Pancreas (tissue), 10 donors: ENCODE measurements at regions not wholly inside any gene's neighbourhood (a gene's known extent, or its start where the extent isn't known, plus 50 kb on each side); places are given as distances from the start of the nearest gene placed in this dataset.

Source experiments
- ATAC-seq, 4 donors: fragments of 200-7000 bp; cut with Tn5 transposase; one replicate each; pipeline versions ENCODE4 v1.8.0 to v1.9.1; 2020; ENCODE audit warnings: mild to moderate bottlenecking in 4 of 4, moderate library complexity in 4 of 4
- DNase-seq, 6 donors: peaks; one replicate each; pipeline ENCODE4 v3.0.0-alpha.2; 2020
- FAIRE-seq: peaks from 2 replicates; lab custom pipeline; 2012; peaks lifted over from hg19 to GRCh38; lab: Jason Lieb, UNC
- H3K27ac ChIP-seq, 4 donors: fragments of 200-600 bp; sonication (generic); 1 replicate in 3 of 4; 2 replicates in 1 of 4; pipeline versions ENCODE4 v1.5.0 to v1.8.0; 2020
- H3K27me3 ChIP-seq, 4 donors: fragments of 200-600 bp; one replicate each; pipeline ENCODE4 v1.8.0; 2021
- H3K36me3 ChIP-seq, 3 donors: fragments of 200-600 bp; sonication (generic) in 1 of 3; one replicate each; pipeline versions ENCODE4 v1.5.0 to v1.8.0; 2020 to 2021
- H3K4me1 ChIP-seq, 3 donors: fragments of 200-600 bp; one replicate each; pipeline ENCODE4 v1.8.0; 2021
- H3K4me3 ChIP-seq, 4 donors: fragments of 200-600 bp; sonication (generic) in 2 of 4; one replicate each; pipeline versions ENCODE4 v1.5.0 to v1.8.0; 2020 to 2021
- H3K9me3 ChIP-seq, 4 donors: fragments of 200-600 bp; one replicate each; pipeline ENCODE4 v1.8.0; 2021
- WGBS, 2 donors: extraction: QIAGEN DNeasy Blood & Tissue Kit; methylation state at CpG; one replicate each; pipeline ENCODE4 v1.1.7; 2013; 5-methylcytosine and 5-hydroxymethylcytosine counted together
- intact Hi-C, 3 donors: fragments of 100-400 bp; cut with DNase I; formaldehyde crosslinking; loops; one replicate each; pipeline versions ENCODE4 v1.11.1 to v1.14.2; 2022
- TF ChIP-seq, protein P1 (sequence below), 4 donors: fragments of 200-600 bp; sonication (generic) in 3 of 4; IDR thresholded peaks; one replicate each; pipeline versions ENCODE4 v1.5.0 to v1.8.0; 2021; ENCODE audit warnings: antibody characterized with exemption in 4 of 4
- donor health status: healthy with polysubstance abuse.
- donor health status: DM: no; HTN: no; CAD: no; lungs with moderate emphysema.
- donor health status: DM: no; HTN: no; CAD: no.
- donor health status: control.
- donor health status: control.
- donor health status: Bipolar disorder and iron deficiency.
- donor health status: DM: yes; HTN: yes; CAD: no.
- donor health status: DM: no; HTN: no; CAD: no.
- donor health status: DM: no; HTN: no; CAD: no.
- donor health status: DM: yes; HTN: yes; CAD: no.

DNA sequence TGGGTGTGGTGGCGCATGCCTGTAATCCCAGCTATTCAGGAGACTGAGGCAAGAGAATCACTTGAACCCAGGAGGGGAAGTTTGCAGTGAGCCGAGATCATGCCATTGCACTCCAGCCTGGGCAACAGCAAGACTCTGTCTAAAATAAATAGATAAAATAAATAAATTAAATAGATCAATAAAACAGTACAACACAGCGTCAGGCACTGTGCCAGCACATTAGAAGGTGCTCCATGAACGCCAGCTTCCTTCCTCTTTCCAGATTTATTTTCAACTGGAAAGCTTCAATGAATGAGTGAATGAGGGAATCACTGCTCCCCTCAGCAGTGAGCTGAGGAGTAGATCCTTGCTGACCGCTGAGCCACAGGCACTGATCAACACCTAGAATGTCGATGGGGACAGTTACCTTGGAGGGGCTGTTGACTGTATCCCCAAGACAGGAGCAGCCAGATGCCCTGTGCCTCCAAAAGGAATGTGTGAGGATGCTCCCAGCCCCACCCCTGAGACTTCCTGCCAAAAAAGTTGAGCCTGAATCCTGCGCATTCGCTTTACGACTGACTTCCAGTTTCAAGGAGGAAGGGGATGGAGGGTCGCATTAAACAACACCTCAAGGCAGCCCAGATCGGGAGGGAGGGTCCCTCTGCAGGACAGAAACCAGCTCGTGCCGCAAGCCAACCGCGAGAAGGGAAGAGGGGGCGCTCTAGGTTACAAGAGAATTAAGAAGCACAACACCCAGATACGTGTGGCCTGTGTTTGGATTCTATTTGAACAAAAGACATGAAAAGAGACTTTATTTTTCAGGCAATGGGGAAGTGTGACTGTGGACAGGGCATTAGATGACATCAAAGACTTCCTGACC lies 54.0 kb upstream of the CNOT6 start:
- WGBS, 2 donors: 33 to 37% methylated on average over 17 of the region's 17 CpGs
- DNase-seq: peak in 1 of 6 donors; percentile 11
- H3K36me3 ChIP-seq: no peaks in the 10 kb centered on the region
- no peak for FAIRE-seq
- H3K27ac ChIP-seq: no peak overlapping the region
- no peaks in the 10 kb centered on the region for H3K4me1 ChIP-seq
- peak in 1 of 4 donors; percentile 22 for ATAC-seq
- intact Hi-C loops: no loop called here
- no peaks in the 10 kb centered on the region for H3K27me3 ChIP-seq
- no peak overlapping the region for H3K4me3 ChIP-seq
- TF ChIP-seq, protein P1, sequence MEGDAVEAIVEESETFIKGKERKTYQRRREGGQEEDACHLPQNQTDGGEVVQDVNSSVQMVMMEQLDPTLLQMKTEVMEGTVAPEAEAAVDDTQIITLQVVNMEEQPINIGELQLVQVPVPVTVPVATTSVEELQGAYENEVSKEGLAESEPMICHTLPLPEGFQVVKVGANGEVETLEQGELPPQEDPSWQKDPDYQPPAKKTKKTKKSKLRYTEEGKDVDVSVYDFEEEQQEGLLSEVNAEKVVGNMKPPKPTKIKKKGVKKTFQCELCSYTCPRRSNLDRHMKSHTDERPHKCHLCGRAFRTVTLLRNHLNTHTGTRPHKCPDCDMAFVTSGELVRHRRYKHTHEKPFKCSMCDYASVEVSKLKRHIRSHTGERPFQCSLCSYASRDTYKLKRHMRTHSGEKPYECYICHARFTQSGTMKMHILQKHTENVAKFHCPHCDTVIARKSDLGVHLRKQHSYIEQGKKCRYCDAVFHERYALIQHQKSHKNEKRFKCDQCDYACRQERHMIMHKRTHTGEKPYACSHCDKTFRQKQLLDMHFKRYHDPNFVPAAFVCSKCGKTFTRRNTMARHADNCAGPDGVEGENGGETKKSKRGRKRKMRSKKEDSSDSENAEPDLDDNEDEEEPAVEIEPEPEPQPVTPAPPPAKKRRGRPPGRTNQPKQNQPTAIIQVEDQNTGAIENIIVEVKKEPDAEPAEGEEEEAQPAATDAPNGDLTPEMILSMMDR (IDR thresholded peaks at IDR 0.05): no peak
- peaks cover 0 to 6% (median 0%) of the 10 kb centered on the region in 4 donors for H3K9me3 ChIP-seq

DNA sequence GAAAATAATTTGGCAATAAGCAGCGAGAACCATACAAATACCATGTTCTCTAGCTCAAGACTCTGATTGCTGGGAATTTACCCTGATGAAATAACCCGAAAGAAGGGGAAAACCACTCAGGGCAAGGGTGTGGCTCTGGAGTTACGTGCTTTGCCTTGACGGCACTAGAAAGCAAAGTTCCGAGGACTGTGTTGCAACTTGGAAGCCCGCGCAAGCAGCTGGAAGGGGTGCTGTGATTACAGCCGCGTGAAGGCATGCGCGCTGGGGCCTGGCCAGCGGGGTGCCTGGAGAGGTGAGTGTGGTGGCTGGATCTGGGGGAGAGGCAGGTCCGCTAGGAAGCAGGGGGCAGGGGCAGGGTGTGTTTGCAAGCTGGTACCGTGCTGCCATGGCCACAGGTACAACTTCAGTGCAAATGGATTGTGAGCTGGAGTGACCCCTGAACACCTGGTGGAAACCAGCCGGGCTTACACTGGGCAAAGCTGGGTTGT lies 52.6 kb upstream of the CNOT6 start:
- H3K36me3 ChIP-seq: no peaks in the 10 kb centered on the region
- H3K4me3 ChIP-seq: no peak overlapping the region
- H3K4me1 ChIP-seq: no peaks in the 10 kb centered on the region
- H3K27ac ChIP-seq: no peak overlapping the region
- TF ChIP-seq, protein P1 (IDR thresholded peaks at IDR 0.05): no peak
- intact Hi-C loops: no loop called here
- 42 to 49% methylated on average over 15 of the region's 15 CpGs for WGBS, 2 donors
- peak in 3 of 4 donors; percentile 26 to 66 (median 38) for ATAC-seq
- no peak for FAIRE-seq
- H3K9me3 ChIP-seq: peaks cover 0 to 6% (median 0%) of the 10 kb centered on the region in 4 donors
- DNase-seq: no peak
- H3K27me3 ChIP-seq: no peaks in the 10 kb centered on the region
